HUES6 (cell line): ENCODE measurements at regions not wholly inside any gene's neighbourhood (a gene's known extent, or its start where the extent isn't known, plus 50 kb on each side); places are given as distances from the start of the nearest gene placed in this dataset.
"Not testable (repeated sequence)": the region's sequence is repeated elsewhere in the genome, so short reads cannot be mapped to it uniquely, and the experiment has no call there.

Experiments used
- H3K27ac ChIP-seq: 2 replicates; pipeline ENCODE4 v1.7.0; 2013; ENCODE audit warnings: low read depth, mild to moderate bottlenecking, low read length, inconsistent platforms
- H3K27me3 ChIP-seq: 2 replicates; pipeline ENCODE4 v1.6.1; 2013; ENCODE audit warnings: low read length; ENCODE audit not compliant: control insufficient read depth, insufficient read depth
- H3K36me3 ChIP-seq: 2 replicates; pipeline ENCODE4 v1.6.1; 2013; ENCODE audit warnings: low read length; ENCODE audit not compliant: control insufficient read depth, insufficient read depth
- H3K4me1 ChIP-seq: 2 replicates; pipeline ENCODE4 v1.6.1; 2013; ENCODE audit warnings: low read length; ENCODE audit not compliant: control insufficient read depth, insufficient read depth
- H3K4me3 ChIP-seq: 2 replicates; pipeline ENCODE4 v1.5.1; 2013; ENCODE audit warnings: low read depth, low read length
- H3K9ac ChIP-seq: one replicate; pipeline ENCODE4 v1.6.1; 2013; ENCODE audit warnings: mild to moderate bottlenecking, low read length
- H3K9me3 ChIP-seq: 2 replicates; pipeline ENCODE4 v1.6.1; 2013; ENCODE audit warnings: low read depth, low read length; ENCODE audit not compliant: control insufficient read depth, insufficient read depth

GRCh38 chr14:49960453-49960852 lies 67.6 kb downstream of the ARF6 start:
- H3K4me1 ChIP-seq: no peaks in the 10 kb centered on the region
- no peaks in the 10 kb centered on the region for H3K36me3 ChIP-seq
- no peak overlapping the region for H3K4me3 ChIP-seq
- H3K27me3 ChIP-seq: no peaks in the 10 kb centered on the region
- no peak overlapping the region for H3K9ac ChIP-seq
- no peak overlapping the region for H3K27ac ChIP-seq
- H3K9me3 ChIP-seq: no peaks in the 10 kb centered on the region

- H3K9ac ChIP-seq: no peak overlapping the region
- no peaks in the 10 kb centered on the region for H3K27me3 ChIP-seq
- no peak overlapping the region for H3K27ac ChIP-seq
These were observed 68.7 kb downstream of the ARF6 start for GRCh38 chr14:49961270-49962222.

DNA sequence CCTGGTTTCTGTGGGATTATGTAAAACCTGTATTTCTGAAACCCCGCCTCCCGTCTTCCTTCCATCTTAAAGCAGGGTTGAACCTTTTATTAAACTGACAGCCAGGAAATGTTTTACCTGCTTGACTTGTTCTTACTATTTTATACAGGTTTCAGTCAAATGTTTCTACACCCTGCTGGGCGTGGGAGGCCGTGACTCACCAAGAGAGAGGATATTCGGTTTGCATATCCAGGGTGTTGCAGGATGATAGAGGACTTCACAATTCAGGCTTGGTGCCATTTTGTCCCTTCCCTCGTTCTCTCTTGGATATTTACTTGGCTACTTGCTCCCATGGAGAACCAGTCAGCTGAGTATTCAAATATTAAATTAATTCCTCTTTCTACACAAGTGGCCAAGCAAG lies 69.7 kb downstream of the ARF6 start:
- Histone ChIP-seq H3K27ac (no peak overlapping the region), H3K9ac (no peak overlapping the region), H3K4me3 (no peak overlapping the region), H3K4me1 (peaks cover 5% of the 10 kb centered on the region), H3K27me3 (no peaks in the 10 kb centered on the region), H3K9me3 (no peaks in the 10 kb centered on the region), H3K36me3 (no peaks in the 10 kb centered on the region)

More at GRCh38 chr14:49961270-49962222, 68.7 kb downstream of the ARF6 start:
- Histone ChIP-seq H3K4me1 (peaks cover 4% of the 10 kb centered on the region), H3K4me3 (no peak overlapping the region), H3K36me3 (no peaks in the 10 kb centered on the region), H3K9me3 (no peaks in the 10 kb centered on the region)

- H3K27ac ChIP-seq, H3K4me3 ChIP-seq, H3K36me3 ChIP-seq, H3K9me3 ChIP-seq, H3K4me1 ChIP-seq, H3K27me3 ChIP-seq, H3K9ac ChIP-seq: not testable (repeated sequence)
These were observed 72.3 kb downstream of the ARF6 start for GRCh38 chr14:49965068-49965651.

DNA sequence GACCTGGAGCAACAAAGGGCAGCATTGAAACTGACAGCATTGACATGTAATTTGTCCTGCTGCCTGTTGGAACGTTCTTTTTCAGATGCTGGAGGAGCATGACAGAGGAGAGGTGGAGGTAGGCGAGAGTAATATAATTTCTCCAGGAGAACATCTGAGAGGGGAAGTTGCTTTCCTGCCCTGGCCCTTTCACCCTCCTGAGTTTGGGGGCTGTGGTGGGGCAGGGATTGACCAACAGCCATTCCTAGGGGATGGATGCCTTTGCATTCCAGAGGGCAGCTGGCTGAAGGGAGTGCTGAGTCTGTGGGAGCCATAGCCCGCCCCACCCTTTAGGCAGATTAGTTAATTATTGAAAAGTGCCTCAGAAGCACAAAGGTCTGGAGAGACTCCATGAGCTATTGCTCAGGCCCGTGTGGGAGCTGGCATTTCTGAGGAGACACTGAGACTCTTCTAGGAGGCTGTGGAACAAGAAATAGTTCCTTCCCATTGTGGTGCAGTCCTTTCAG lies 73.5 kb downstream of the ARF6 start:
- no peak overlapping the region for H3K27ac ChIP-seq
- peaks cover 5% of the 10 kb centered on the region for H3K4me1 ChIP-seq
- no peak overlapping the region for H3K4me3 ChIP-seq
- H3K36me3 ChIP-seq: no peaks in the 10 kb centered on the region
- H3K27me3 ChIP-seq: no peaks in the 10 kb centered on the region
- no peak overlapping the region for H3K9ac ChIP-seq
- H3K9me3 ChIP-seq: no peaks in the 10 kb centered on the region

DNA sequence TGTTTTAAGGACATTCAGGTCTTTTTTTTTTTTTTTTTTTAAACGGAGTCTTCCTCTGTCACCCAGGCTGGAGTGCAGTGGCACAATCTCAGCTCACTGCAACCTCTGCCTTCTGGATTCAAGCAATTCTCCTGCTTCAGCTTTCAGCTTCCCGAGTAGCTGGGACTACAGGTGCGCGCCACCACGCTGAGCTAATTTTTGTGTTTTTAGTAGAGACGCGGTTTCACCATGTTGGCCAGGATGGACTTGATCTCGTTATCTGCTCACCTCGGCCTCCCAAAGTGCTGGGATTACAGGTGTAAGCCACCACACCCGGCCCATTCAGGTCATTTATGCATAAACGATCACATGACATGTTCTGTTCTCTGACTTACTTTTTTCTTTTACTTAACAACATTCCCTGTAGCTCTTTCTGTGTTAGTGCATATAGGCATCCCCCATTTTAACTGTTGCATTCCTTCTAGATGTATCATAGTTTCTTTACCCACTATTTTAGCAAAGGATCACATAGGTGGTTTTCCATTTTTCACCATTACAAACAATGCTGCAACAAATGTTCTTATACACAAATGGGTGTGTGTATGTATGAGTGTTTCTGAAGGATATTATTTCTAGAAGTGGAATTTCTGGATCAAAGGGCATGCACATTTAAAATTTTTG lies 74.2 kb downstream of the ARF6 start:
- Histone ChIP-seq H3K4me1 (peaks cover 10% of the 10 kb centered on the region), H3K27ac (no peak overlapping the region), H3K4me3 (no peak overlapping the region), H3K9ac (no peak overlapping the region), H3K27me3 (no peaks in the 10 kb centered on the region), H3K36me3 (no peaks in the 10 kb centered on the region), H3K9me3 (no peaks in the 10 kb centered on the region)

DNA sequence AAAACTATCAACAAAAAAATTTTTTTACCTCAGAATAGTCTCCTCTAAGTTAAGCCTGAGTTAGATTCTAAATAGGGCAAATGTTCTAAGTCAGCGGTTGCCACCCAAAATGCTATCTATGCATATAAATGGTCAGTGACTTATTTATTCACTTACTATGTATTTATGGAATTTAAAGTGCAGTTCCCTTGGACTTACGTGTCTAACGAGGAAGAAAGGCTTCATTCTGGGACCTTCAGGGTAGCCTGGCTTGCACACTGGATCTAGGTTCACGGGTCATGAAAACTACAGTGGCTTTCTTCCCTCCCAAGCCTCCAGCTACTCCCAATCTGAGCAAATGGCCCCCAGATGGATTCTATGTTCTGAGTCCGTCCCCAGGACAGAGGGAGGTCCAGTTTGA lies 77.1 kb downstream of the ARF6 start:
- Histone ChIP-seq H3K9me3 (no peaks in the 10 kb centered on the region), H3K27me3 (no peaks in the 10 kb centered on the region), H3K4me1 (peaks cover 21% of the 10 kb centered on the region), H3K9ac (no peak overlapping the region), H3K27ac (no peak overlapping the region), H3K36me3 (no peaks in the 10 kb centered on the region), H3K4me3 (no peak overlapping the region)

DNA sequence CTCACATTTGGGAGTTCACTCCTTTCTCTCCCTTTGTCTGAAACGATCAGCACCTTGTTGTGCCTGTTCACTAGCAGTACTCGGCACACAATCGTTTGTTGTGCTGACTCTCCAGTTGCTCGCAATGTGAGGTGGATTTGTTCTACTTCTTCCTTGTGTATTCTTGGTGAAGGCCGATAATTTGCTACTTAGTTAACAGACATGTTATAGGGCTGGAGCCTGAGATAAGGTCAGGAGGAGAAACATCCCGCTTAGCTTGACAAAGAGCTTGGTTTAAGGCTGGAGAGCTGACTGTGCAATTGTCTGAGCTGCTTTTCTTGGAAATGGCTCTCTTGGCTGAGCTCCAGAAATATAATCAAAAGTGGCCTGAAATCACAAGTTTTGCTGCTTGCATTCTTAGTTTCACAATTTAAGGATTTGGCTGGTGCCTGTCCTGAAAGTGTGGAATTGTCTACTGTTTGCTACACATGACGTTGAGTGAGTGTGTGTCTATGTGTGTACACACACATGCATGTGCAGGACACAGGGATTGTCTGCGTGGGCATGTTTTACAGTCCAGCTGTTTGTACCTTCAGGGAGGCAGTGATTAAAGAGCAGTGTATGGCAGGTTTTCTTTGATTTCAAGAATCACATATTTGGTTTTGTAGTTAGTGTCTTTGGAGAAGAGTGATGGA lies 77.7 kb downstream of the ARF6 start:
- H3K9me3 ChIP-seq: no peaks in the 10 kb centered on the region
- no peaks in the 10 kb centered on the region for H3K27me3 ChIP-seq
- H3K36me3 ChIP-seq: no peaks in the 10 kb centered on the region
- H3K27ac ChIP-seq: no peak overlapping the region
- peaks cover 21% of the 10 kb centered on the region for H3K4me1 ChIP-seq
- no peak overlapping the region for H3K9ac ChIP-seq
- no peak overlapping the region for H3K4me3 ChIP-seq

- Histone ChIP-seq H3K27me3 (no peaks in the 10 kb centered on the region), H3K36me3 (no peaks in the 10 kb centered on the region), H3K9ac (no peak overlapping the region), H3K27ac (no peak overlapping the region), H3K4me1 (peaks cover 22% of the 10 kb centered on the region), H3K4me3 (no peak overlapping the region), H3K9me3 (no peaks in the 10 kb centered on the region)
These were observed 78.6 kb downstream of the ARF6 start for GRCh38 chr14:49971156-49972130.

GRCh38 chr14:49972131-49972671 lies 79.3 kb downstream of the ARF6 start:
- Histone ChIP-seq H3K9ac (no peak overlapping the region), H3K27me3 (no peaks in the 10 kb centered on the region), H3K36me3 (no peaks in the 10 kb centered on the region), H3K4me1 (peaks cover 19% of the 10 kb centered on the region), H3K9me3 (no peaks in the 10 kb centered on the region), H3K4me3 (no peak overlapping the region), H3K27ac (no peak overlapping the region)
